Mesenchymal stem cell (in vitro differentiated cells and primary cell): ENCODE measurements at regions not wholly inside any gene's neighbourhood (a gene's known extent, or its start where the extent isn't known, plus 50 kb on each side); places are given as distances from the start of the nearest gene placed in this dataset.
A peak's percentile ranks its signal among the peaks of the same experiment; 100 is the strongest.
"Not testable (repeated sequence)": the region's sequence is repeated elsewhere in the genome, so short reads cannot be mapped to it uniquely, and the experiment has no call there.

Source experiments
- DNase-seq: peaks from one replicate; pipeline ENCODE4 v3.0.0-alpha.2; 2013
- H2AFZ ChIP-seq: one replicate; pipeline ENCODE4 v1.6.1; 2013; ENCODE audit warnings: low read depth, mild to moderate bottlenecking, control low read depth, inconsistent platforms, low read length, moderate library complexity
- H2AK5ac ChIP-seq: 2 replicates; pipeline ENCODE4 v1.6.1; 2013; ENCODE audit warnings: low read length, moderate library complexity, mild to moderate bottlenecking, inconsistent platforms; ENCODE audit not compliant: severe bottlenecking
- H2BK120ac ChIP-seq: one replicate; pipeline ENCODE4 v1.6.1; 2013; ENCODE audit warnings: low read depth, mild to moderate bottlenecking, inconsistent platforms, low read length, moderate library complexity
- H2BK12ac ChIP-seq, 2 experiments: one replicate each; pipeline ENCODE4 v1.6.1; 2013; ENCODE audit warnings: inconsistent platforms in 2 of 2, low read length in 2 of 2, mild to moderate bottlenecking in 2 of 2, moderate library complexity in 2 of 2, control low read depth in 1 of 2
- H2BK15ac ChIP-seq: one replicate; pipeline ENCODE4 v1.6.1; 2013; ENCODE audit warnings: mild to moderate bottlenecking, low read depth, inconsistent platforms; ENCODE audit not compliant: poor library complexity, severe bottlenecking
- H2BK5ac ChIP-seq: 2 replicates; pipeline ENCODE4 v1.6.1; 2013; ENCODE audit warnings: low read depth, mild to moderate bottlenecking, low read length, control low read depth, inconsistent platforms; ENCODE audit not compliant: poor library complexity, severe bottlenecking
- H3K14ac ChIP-seq, 2 experiments: one replicate each; pipeline ENCODE4 v1.6.1; 2013; ENCODE audit warnings: inconsistent platforms in 2 of 2, low read length in 2 of 2, control low read depth in 1 of 2, mild to moderate bottlenecking in 1 of 2, moderate library complexity in 1 of 2
- H3K18ac ChIP-seq, 2 experiments: one replicate each; pipeline ENCODE4 v1.6.1; 2013; ENCODE audit warnings: inconsistent platforms in 2 of 2, low read length in 2 of 2, control low read depth in 1 of 2, low read depth in 1 of 2, mild to moderate bottlenecking in 1 of 2
- H3K23ac ChIP-seq, 2 experiments: one replicate each; pipeline ENCODE4 v1.6.1; 2013; ENCODE audit warnings: inconsistent platforms in 2 of 2, low read length in 2 of 2, mild to moderate bottlenecking in 2 of 2, moderate library complexity in 2 of 2, control low read depth in 1 of 2
- H3K27ac ChIP-seq: 2 replicates; pipeline ENCODE4 v1.5.1; 2013; ENCODE audit warnings: mild to moderate bottlenecking, moderate library complexity, low read length, control low read depth, inconsistent platforms; ENCODE audit not compliant: poor library complexity, severe bottlenecking
- H3K27me3 ChIP-seq, 2 experiments: 2 replicates each; pipeline versions ENCODE4 v1.6.1 to v1.7.0; 2013; ENCODE audit warnings: low read length in 2 of 2, mild to moderate bottlenecking in 2 of 2, moderate library complexity in 2 of 2, control low read depth in 1 of 2, inconsistent platforms in 1 of 2; ENCODE audit not compliant: control insufficient read depth in 1 of 2, insufficient read depth in 1 of 2
- H3K36me3 ChIP-seq, 2 experiments: 2 replicates each; pipeline versions ENCODE4 v1.6.1 to v1.7.0; 2013; ENCODE audit warnings: low read length in 2 of 2, control low read depth in 1 of 2, inconsistent platforms in 1 of 2, low read depth in 1 of 2, mild to moderate bottlenecking in 1 of 2; ENCODE audit not compliant: insufficient read depth in 2 of 2, control insufficient read depth in 1 of 2
- H3K4ac ChIP-seq, 2 experiments: one replicate each; pipeline ENCODE4 v1.6.1; 2013; ENCODE audit warnings: inconsistent platforms in 2 of 2, low read length in 2 of 2, mild to moderate bottlenecking in 2 of 2, moderate library complexity in 2 of 2, control low read depth in 1 of 2, low read depth in 1 of 2
- H3K4me1 ChIP-seq: 2 replicates; pipeline ENCODE4 v1.6.1; 2013; ENCODE audit warnings: low read depth, low read length, control low read depth; ENCODE audit not compliant: control insufficient read depth, insufficient read depth
- H3K4me2 ChIP-seq: 2 replicates; pipeline ENCODE4 v1.6.1; 2013; ENCODE audit warnings: low read length, mild to moderate bottlenecking, inconsistent platforms; ENCODE audit not compliant: poor library complexity, severe bottlenecking
- H3K4me3 ChIP-seq, 2 experiments: 2 replicates each; pipeline versions ENCODE4 v1.5.1 to v1.7.0; 2013; ENCODE audit warnings: low read length in 2 of 2, mild to moderate bottlenecking in 2 of 2, control low read depth in 1 of 2, low read depth in 1 of 2; ENCODE audit not compliant: insufficient read depth in 1 of 2
- H3K79me1 ChIP-seq: replicated peaks from 2 replicates; pipeline ENCODE4 v1.6.1; 2013; ENCODE audit warnings: mild to moderate bottlenecking, control low read depth, low read length, inconsistent platforms; ENCODE audit not compliant: poor library complexity, severe bottlenecking
- H3K9ac ChIP-seq: 2 replicates; pipeline ENCODE4 v1.7.0; 2013; ENCODE audit warnings: mild to moderate bottlenecking, low read length, moderate library complexity
- H3K9me3 ChIP-seq: 2 replicates; pipeline ENCODE4 v1.7.0; 2013; ENCODE audit warnings: mild to moderate bottlenecking, low read length; ENCODE audit not compliant: control insufficient read depth
- H4K8ac ChIP-seq: one replicate; pipeline ENCODE4 v1.6.1; 2013; ENCODE audit warnings: inconsistent platforms, mild to moderate bottlenecking, low read length, moderate library complexity
- H4K91ac ChIP-seq: one replicate; pipeline ENCODE4 v1.6.1; 2013; ENCODE audit warnings: mild to moderate bottlenecking, low read length, inconsistent platforms
- WGBS: methylation state at CpG from one replicate; pipeline ENCODE4 v1.1.7; 2013; ENCODE audit warnings: mixed read lengths; 5-methylcytosine and 5-hydroxymethylcytosine counted together

- Histone ChIP-seq H2AK5ac (no peak overlapping the region), H3K79me1 (no peaks in the 10 kb centered on the region), H3K9ac (no peak overlapping the region), H3K4me1 (no peaks in the 10 kb centered on the region), H3K9me3 (no peaks in the 10 kb centered on the region), H3K4ac (peak overlapping the region in 1 of 2 experiments; percentile 80), H4K8ac (no peak overlapping the region), H2BK15ac (no peak overlapping the region), H3K27me3 (no peaks in the 10 kb centered on the region), H3K36me3 (no peaks in the 10 kb centered on the region), H3K14ac (no peak overlapping the region), H3K27ac (no peak overlapping the region), H2BK5ac (no peak overlapping the region), H3K23ac (no peak overlapping the region), H4K91ac (peak overlapping the region; percentile 61), H3K4me2 (no peak overlapping the region), H2BK120ac (peak overlapping the region; percentile 49), H3K4me3 (no peak overlapping the region), H2BK12ac (peak overlapping the region; percentile 84 to 89), H2AFZ (no peak overlapping the region), H3K18ac (peak overlapping the region; percentile 28 to 72)
- 30% methylated on average over 3 of the region's 3 CpGs for WGBS
- peak; percentile 70 for DNase-seq
Measured at GRCh38 chr2:203636588-203637470, 69.6 kb upstream of the CD28 start.

DNA sequence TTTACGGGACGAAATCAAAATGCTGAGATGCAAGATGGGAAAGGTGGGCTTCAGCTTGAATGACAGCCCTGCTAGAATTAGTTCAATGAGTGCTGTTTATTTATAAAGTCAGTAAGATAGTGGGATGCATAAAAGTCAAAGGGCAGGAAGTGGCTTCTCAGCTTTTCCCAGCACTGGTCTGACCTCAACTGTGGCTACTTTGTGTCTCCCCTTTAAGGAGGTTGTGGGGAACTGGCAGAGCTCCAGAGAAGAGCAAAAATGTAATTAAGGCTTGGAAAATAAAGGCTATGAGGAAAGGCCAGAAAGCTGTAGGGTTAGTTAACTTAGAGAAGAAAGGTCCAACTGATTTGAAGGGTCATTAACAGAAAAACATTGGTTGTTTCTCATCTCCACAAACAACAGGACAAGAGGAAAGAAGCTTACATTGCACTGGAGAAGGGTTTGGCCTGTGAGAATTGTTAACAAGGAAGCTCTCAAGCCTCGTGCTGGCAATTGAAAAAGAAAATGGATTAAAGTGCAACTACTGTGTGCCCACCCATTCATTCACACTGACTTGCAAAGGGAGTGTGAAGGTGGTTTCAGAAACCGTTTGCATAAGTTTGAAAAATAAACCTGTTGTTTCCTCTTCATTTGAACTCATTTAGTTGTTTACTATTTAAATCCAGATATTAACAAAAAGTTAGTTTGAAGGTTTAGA is 68.8 kb upstream of the CD28 start:
- peak; percentile 61 for DNase-seq
- no peak overlapping the region for H2AFZ ChIP-seq
- no peak overlapping the region for H4K91ac ChIP-seq
- H2AK5ac ChIP-seq = no peak overlapping the region
- H3K4ac ChIP-seq = peak overlapping the region in 1 of 2 experiments; percentile 24
- H3K27ac ChIP-seq = no peak overlapping the region
- H2BK5ac ChIP-seq = no peak overlapping the region
- no peak overlapping the region for H3K9ac ChIP-seq
- no peak overlapping the region for H3K14ac ChIP-seq
- 56% methylated on average over 3 of the region's 4 CpGs for WGBS
- no peaks in the 10 kb centered on the region for H3K36me3 ChIP-seq
- no peak overlapping the region for H4K8ac ChIP-seq
- no peak overlapping the region for H3K4me2 ChIP-seq
- H3K18ac ChIP-seq = peak overlapping the region; percentile 18 to 72
- H2BK120ac ChIP-seq = no peak overlapping the region
- H2BK12ac ChIP-seq = no peak overlapping the region
- no peaks in the 10 kb centered on the region for H3K9me3 ChIP-seq
- H3K27me3 ChIP-seq = no peaks in the 10 kb centered on the region
- H2BK15ac ChIP-seq = no peak overlapping the region
- H3K79me1 ChIP-seq = no peaks in the 10 kb centered on the region
- H3K23ac ChIP-seq = no peak overlapping the region
- H3K4me3 ChIP-seq = no peak overlapping the region
- H3K4me1 ChIP-seq = no peaks in the 10 kb centered on the region

DNA sequence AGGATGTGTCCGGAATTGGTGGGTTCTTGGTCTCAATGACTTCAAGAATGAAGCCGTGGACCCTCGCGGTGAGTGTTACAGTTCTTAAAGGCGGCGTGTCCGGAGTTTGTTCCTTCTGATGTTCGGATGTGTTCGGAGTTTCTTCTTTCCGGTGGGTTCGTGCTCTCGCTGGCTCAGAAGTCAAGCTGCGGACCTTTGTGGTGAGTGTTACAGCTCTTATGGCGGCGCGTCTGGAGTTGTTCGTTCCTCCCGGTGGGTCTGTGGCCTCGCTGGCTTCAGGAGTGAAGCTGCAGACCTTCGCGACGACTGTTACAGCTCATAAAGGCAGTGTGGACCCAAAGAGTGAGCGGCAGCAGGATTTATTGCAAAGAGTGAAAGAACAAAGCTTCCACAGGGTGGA is 64.6 kb upstream of the CD28 start:
- not testable (repeated sequence) for H3K27me3 ChIP-seq, H3K18ac ChIP-seq, H2BK120ac ChIP-seq, H3K14ac ChIP-seq, H4K8ac ChIP-seq, H3K4ac ChIP-seq, H3K4me2 ChIP-seq, H2BK12ac ChIP-seq, DNase-seq, H3K36me3 ChIP-seq, H3K79me1 ChIP-seq, H2BK5ac ChIP-seq, H3K23ac ChIP-seq, H3K27ac ChIP-seq, H3K4me3 ChIP-seq, H3K4me1 ChIP-seq, H3K9ac ChIP-seq, H3K9me3 ChIP-seq, H2AFZ ChIP-seq, H2AK5ac ChIP-seq, H4K91ac ChIP-seq, H2BK15ac ChIP-seq
- WGBS = 98% methylated on average over 23 of the region's 23 CpGs

- WGBS = 97% methylated on average over 35 of the region's 35 CpGs
- H3K23ac ChIP-seq, H4K91ac ChIP-seq, H3K36me3 ChIP-seq, H3K4me2 ChIP-seq, H2AK5ac ChIP-seq, H3K14ac ChIP-seq, H3K4ac ChIP-seq, H2AFZ ChIP-seq, H3K4me1 ChIP-seq, H2BK5ac ChIP-seq, H3K79me1 ChIP-seq, H4K8ac ChIP-seq, H2BK120ac ChIP-seq, H3K9me3 ChIP-seq, H3K27ac ChIP-seq, DNase-seq, H3K4me3 ChIP-seq, H3K9ac ChIP-seq, H3K27me3 ChIP-seq, H3K18ac ChIP-seq: not testable (repeated sequence)
- Histone ChIP-seq H2BK15ac (peak overlapping the region; percentile 40), H2BK12ac (peak overlapping the region in 1 of 2 experiments; percentile 52)
Measured at GRCh38 chr2:203642841-203643240, 63.6 kb upstream of the CD28 start.
